Hepatocyte (in vitro differentiated cells): ENCODE measurements at regions not wholly inside any gene's neighbourhood (a gene's known extent, or its start where the extent isn't known, plus 50 kb on each side); places are given as distances from the start of the nearest gene placed in this dataset.

Experiments
- CTCF ChIP-seq: fragments of 200-600 bp; sonication (generic); IDR thresholded peaks from 2 replicates; pipeline ENCODE4 v1.5.1; 2016; ENCODE audit warnings: antibody characterized with exemption, mild to moderate bottlenecking; ENCODE audit not compliant: poor library complexity
- EZH2 ChIP-seq: fragments of 200-600 bp; sonication (generic); IDR thresholded peaks from 2 replicates; pipeline ENCODE4 v1.6.1; 2016; ENCODE audit warnings: antibody characterized with exemption, mild to moderate bottlenecking, borderline replicate concordance
- EZH2phosphoT487 ChIP-seq: fragments of 200-600 bp; sonication (generic); IDR thresholded peaks from one replicate; pipeline ENCODE4 v1.6.1; 2018; ENCODE audit warnings: antibody characterized with exemption, mild to moderate bottlenecking, low read depth, moderate library complexity; ENCODE audit not compliant: unreplicated experiment, severe bottlenecking

GRCh38 chr6:112563368-112563767 lies 216.2 kb downstream of the RFPL4B start:
- TF ChIP-seq CTCF (no peak), EZH2 (no peak), EZH2phosphoT487 (no peak)
